ENCODE measurements at regions not wholly inside any gene's neighbourhood (a gene's known extent, or its start where the extent isn't known, plus 50 kb on each side); places are given as distances from the start of the nearest gene placed in this dataset.

- DNase-seq, result no peak
- TF ChIP-seq, protein P1, sequence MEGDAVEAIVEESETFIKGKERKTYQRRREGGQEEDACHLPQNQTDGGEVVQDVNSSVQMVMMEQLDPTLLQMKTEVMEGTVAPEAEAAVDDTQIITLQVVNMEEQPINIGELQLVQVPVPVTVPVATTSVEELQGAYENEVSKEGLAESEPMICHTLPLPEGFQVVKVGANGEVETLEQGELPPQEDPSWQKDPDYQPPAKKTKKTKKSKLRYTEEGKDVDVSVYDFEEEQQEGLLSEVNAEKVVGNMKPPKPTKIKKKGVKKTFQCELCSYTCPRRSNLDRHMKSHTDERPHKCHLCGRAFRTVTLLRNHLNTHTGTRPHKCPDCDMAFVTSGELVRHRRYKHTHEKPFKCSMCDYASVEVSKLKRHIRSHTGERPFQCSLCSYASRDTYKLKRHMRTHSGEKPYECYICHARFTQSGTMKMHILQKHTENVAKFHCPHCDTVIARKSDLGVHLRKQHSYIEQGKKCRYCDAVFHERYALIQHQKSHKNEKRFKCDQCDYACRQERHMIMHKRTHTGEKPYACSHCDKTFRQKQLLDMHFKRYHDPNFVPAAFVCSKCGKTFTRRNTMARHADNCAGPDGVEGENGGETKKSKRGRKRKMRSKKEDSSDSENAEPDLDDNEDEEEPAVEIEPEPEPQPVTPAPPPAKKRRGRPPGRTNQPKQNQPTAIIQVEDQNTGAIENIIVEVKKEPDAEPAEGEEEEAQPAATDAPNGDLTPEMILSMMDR (IDR thresholded peaks at IDR 0.05; ENCODE audit: insufficient read depth in 1 of 2, low read depth in 1 of 2, low read length in 1 of 2, severe bottlenecking in 1 of 2, unreplicated experiment in 1 of 2), result no peak
- no peaks in the 10 kb centered on the region for H3K9me3 Mint-ChIP-seq (ENCODE audit: unreplicated experiment)
- POLR2A ChIA-PET, result no interaction called here
- H3K36me3 ChIP-seq (ENCODE audit: control insufficient read depth, insufficient read depth, low read length), result no peaks in the 10 kb centered on the region
- H3K4me1 ChIP-seq, result no peaks in the 10 kb centered on the region
- CTCF ChIA-PET, result no interaction called here
- no peak overlapping the region for H3K4me3 Mint-ChIP-seq (ENCODE audit: unreplicated experiment)
- no peaks in the 10 kb centered on the region for H3K27me3 Mint-ChIP-seq (ENCODE audit: insufficient read depth, unreplicated experiment)
- H3K9me3 ChIP-seq, result no peaks in the 10 kb centered on the region
- intact Hi-C loops (cut with micrococcal nuclease; ENCODE audit: unreplicated experiment), result no loop called here
- no peaks in the 10 kb centered on the region for H3K4me1 Mint-ChIP-seq (ENCODE audit: low read depth, unreplicated experiment)
- H3K36me3 Mint-ChIP-seq (ENCODE audit: insufficient read depth, unreplicated experiment), result no peaks in the 10 kb centered on the region
- H3K27ac Mint-ChIP-seq (ENCODE audit: unreplicated experiment), result no peak overlapping the region
- no TSS peak for BruUV-seq (replicated peaks)
- no peak overlapping the region for H3K4me3 ChIP-seq (ENCODE audit: low read depth, low read length)
- H3K27me3 ChIP-seq (replicated peaks; ENCODE audit: control insufficient read depth, insufficient read depth, low read length), result no peaks in the 10 kb centered on the region
Measured at GRCh38 chr7:136347488-136347887, 370.3 kb upstream of the MTPN start.

DNA sequence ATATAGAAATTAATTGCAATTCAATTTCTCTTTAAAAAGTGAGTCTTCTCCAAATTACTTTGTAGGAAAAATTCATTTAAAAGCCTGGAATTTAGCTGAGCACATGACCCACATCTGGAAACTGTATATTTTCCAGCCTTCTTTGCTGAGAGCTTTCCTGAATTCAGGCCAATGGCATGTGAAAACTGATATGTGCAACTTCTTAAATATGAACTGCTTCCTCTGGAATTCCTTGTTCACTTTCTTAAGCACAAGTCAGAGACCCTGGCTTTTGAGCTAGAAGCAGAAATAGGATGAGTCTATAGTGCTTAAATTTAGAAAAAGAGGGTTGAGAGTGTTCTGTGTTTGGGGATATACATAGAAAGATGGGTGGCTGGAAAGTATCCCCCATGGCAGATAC, 365.1 kb upstream of the MTPN start:
- Histone ChIP-seq H3K4me3 (ENCODE audit: low read depth, low read length) (no peak overlapping the region), H3K9me3 (no peaks in the 10 kb centered on the region), H3K27me3 (replicated peaks; ENCODE audit: control insufficient read depth, insufficient read depth, low read length) (no peaks in the 10 kb centered on the region), H3K36me3 (ENCODE audit: control insufficient read depth, insufficient read depth, low read length) (no peaks in the 10 kb centered on the region), H3K4me1 (no peaks in the 10 kb centered on the region)
- no peaks in the 10 kb centered on the region for H3K36me3 Mint-ChIP-seq (ENCODE audit: insufficient read depth, unreplicated experiment)
- ChIA-PET CTCF (no interaction called here), POLR2A (no interaction called here)
- no TSS peak for BruUV-seq (replicated peaks)
- no peak overlapping the region for H3K27ac Mint-ChIP-seq (ENCODE audit: unreplicated experiment)
- no peak overlapping the region for H3K4me3 Mint-ChIP-seq (ENCODE audit: unreplicated experiment)
- H3K27me3 Mint-ChIP-seq (ENCODE audit: insufficient read depth, unreplicated experiment), result peaks cover 6% of the 10 kb centered on the region
- no peaks in the 10 kb centered on the region for H3K4me1 Mint-ChIP-seq (ENCODE audit: low read depth, unreplicated experiment)
- TF ChIP-seq, protein P1 (IDR thresholded peaks at IDR 0.05; ENCODE audit: insufficient read depth in 1 of 2, low read depth in 1 of 2, low read length in 1 of 2, severe bottlenecking in 1 of 2, unreplicated experiment in 1 of 2), result no peak
- DNase-seq, result no peak
- H3K9me3 Mint-ChIP-seq (ENCODE audit: unreplicated experiment), result no peaks in the 10 kb centered on the region
- intact Hi-C loops (cut with micrococcal nuclease; ENCODE audit: unreplicated experiment), result no loop called here

- H3K27me3 ChIP-seq (replicated peaks; ENCODE audit: control insufficient read depth, insufficient read depth, low read length), result no peaks in the 10 kb centered on the region
- TF ChIP-seq, protein P1 (IDR thresholded peaks at IDR 0.05; ENCODE audit: insufficient read depth in 1 of 2, low read depth in 1 of 2, low read length in 1 of 2, severe bottlenecking in 1 of 2, unreplicated experiment in 1 of 2), result no peak
- no peaks in the 10 kb centered on the region for H3K36me3 ChIP-seq (ENCODE audit: control insufficient read depth, insufficient read depth, low read length)
- no peak overlapping the region for H3K27ac Mint-ChIP-seq (ENCODE audit: unreplicated experiment)
- H3K4me1 ChIP-seq, result no peaks in the 10 kb centered on the region
- ChIA-PET CTCF (no interaction called here), POLR2A (no interaction called here)
- H3K4me3 ChIP-seq (ENCODE audit: low read depth, low read length), result no peak overlapping the region
- H3K4me1 Mint-ChIP-seq (ENCODE audit: low read depth, unreplicated experiment), result no peaks in the 10 kb centered on the region
- DNase-seq, result no peak
- BruUV-seq (replicated peaks), result no TSS peak
- no peak overlapping the region for H3K4me3 Mint-ChIP-seq (ENCODE audit: unreplicated experiment)
- H3K9me3 ChIP-seq, result no peaks in the 10 kb centered on the region
- H3K9me3 Mint-ChIP-seq (ENCODE audit: unreplicated experiment), result no peaks in the 10 kb centered on the region
- peaks cover 6% of the 10 kb centered on the region for H3K27me3 Mint-ChIP-seq (ENCODE audit: insufficient read depth, unreplicated experiment)
- no peaks in the 10 kb centered on the region for H3K36me3 Mint-ChIP-seq (ENCODE audit: insufficient read depth, unreplicated experiment)
- intact Hi-C loops (cut with micrococcal nuclease; ENCODE audit: unreplicated experiment), result no loop called here
Measured at GRCh38 chr7:136339464-136339863, 362.3 kb upstream of the MTPN start.
